ENCODE measurements at regions not wholly inside any gene's neighbourhood (a gene's known extent, or its start where the extent isn't known, plus 50 kb on each side); places are given as distances from the start of the nearest gene placed in this dataset.

- no peak for TF ChIP-seq CTCF (IDR thresholded peaks at IDR 0.05)
- no peaks in the 10 kb centered on the region for H3K9me3 ChIP-seq
- no peaks in the 10 kb centered on the region for H3K4me1 ChIP-seq
- H3K27ac ChIP-seq: no peak overlapping the region
- H3K4me3 ChIP-seq: no peak overlapping the region
- no peaks in the 10 kb centered on the region for H3K36me3 ChIP-seq
- DNase-seq (no peak), ATAC-seq (no peak)
- intact Hi-C loops (cut with DNase I): no loop called here
- H3K27me3 ChIP-seq: no peaks in the 10 kb centered on the region
These were observed 754.7 kb upstream of the NRSN1 start for GRCh38 chr6:23371132-23371915.

GRCh38 chr6:23377830-23378229 is 748.2 kb upstream of the NRSN1 start:
- no peak for ATAC-seq
- no peak overlapping the region for H3K27ac ChIP-seq
- no peaks in the 10 kb centered on the region for H3K9me3 ChIP-seq
- no peaks in the 10 kb centered on the region for H3K4me1 ChIP-seq
- intact Hi-C loops (cut with DNase I): no loop called here
- H3K36me3 ChIP-seq: no peaks in the 10 kb centered on the region
- no peaks in the 10 kb centered on the region for H3K27me3 ChIP-seq
- H3K4me3 ChIP-seq: no peak overlapping the region
- DNase-seq: no peak
- TF ChIP-seq CTCF (IDR thresholded peaks at IDR 0.05): no peak

GRCh38 chr6:23380465-23380864 is 745.5 kb upstream of the NRSN1 start:
- no peaks in the 10 kb centered on the region for H3K27me3 ChIP-seq
- intact Hi-C loops (cut with DNase I): no loop called here
- H3K4me3 ChIP-seq: no peak overlapping the region
- DNase-seq: no peak
- no peak for ATAC-seq
- H3K9me3 ChIP-seq: no peaks in the 10 kb centered on the region
- TF ChIP-seq CTCF (IDR thresholded peaks at IDR 0.05): no peak
- no peak overlapping the region for H3K27ac ChIP-seq
- no peaks in the 10 kb centered on the region for H3K36me3 ChIP-seq
- no peaks in the 10 kb centered on the region for H3K4me1 ChIP-seq

- Histone ChIP-seq H3K27me3 (no peaks in the 10 kb centered on the region), H3K4me1 (no peaks in the 10 kb centered on the region), H3K4me3 (no peak overlapping the region), H3K9me3 (no peaks in the 10 kb centered on the region), H3K27ac (no peak overlapping the region), H3K36me3 (no peaks in the 10 kb centered on the region)
- DNase-seq (no peak), ATAC-seq (no peak)
- TF ChIP-seq CTCF (IDR thresholded peaks at IDR 0.05): no peak
- intact Hi-C loops (cut with DNase I): no loop called here
These were observed 737.8 kb upstream of the NRSN1 start for GRCh38 chr6:23388086-23388783.

- Histone ChIP-seq H3K4me3 (no peak overlapping the region), H3K9me3 (no peaks in the 10 kb centered on the region), H3K27me3 (no peaks in the 10 kb centered on the region), H3K36me3 (no peaks in the 10 kb centered on the region), H3K27ac (no peak overlapping the region), H3K4me1 (no peaks in the 10 kb centered on the region)
- ATAC-seq (no peak), DNase-seq (no peak)
- no peak for TF ChIP-seq CTCF (IDR thresholded peaks at IDR 0.05)
- intact Hi-C loops (cut with DNase I): no loop called here
These were observed 736.6 kb upstream of the NRSN1 start for GRCh38 chr6:23389386-23389785.
